Esophagus squamous epithelium (tissue), 5 donors: ENCODE measurements at regions not wholly inside any gene's neighbourhood (a gene's known extent, or its start where the extent isn't known, plus 50 kb on each side); places are given as distances from the start of the nearest gene placed in this dataset.

ENCODE experiments used
- DNase-seq: peaks from one replicate; lab custom pipeline; 2025; lab: John Stamatoyannopoulos, UW
- H3K27ac ChIP-seq, 4 donors: fragments of 200-600 bp; sonication (generic); one replicate each; pipeline ENCODE4 v1.5.1; 2016 to 2019; ENCODE audit warnings: mild to moderate bottlenecking in 1 of 4
- H3K27me3 ChIP-seq, 4 donors: fragments of 200-600 bp; sonication (generic); 1 replicate in 3 of 4; 2 replicates in 1 of 4; pipeline versions ENCODE4 v1.5.1 to v1.6.0; 2017 to 2021; ENCODE audit warnings: antibody characterized with exemption in 1 of 4
- H3K36me3 ChIP-seq, 3 donors: fragments of 200-600 bp; sonication (generic); one replicate each; pipeline ENCODE4 v1.5.1; 2016 to 2019
- H3K4me1 ChIP-seq, 3 donors: fragments of 200-600 bp; sonication (generic); one replicate each; pipeline ENCODE4 v1.5.1; 2017 to 2019
- H3K4me3 ChIP-seq, 4 donors: fragments of 200-600 bp; sonication (generic); 1 replicate in 3 of 4; 2 replicates in 1 of 4; pipeline ENCODE4 v1.5.1; 2016 to 2019; ENCODE audit warnings: mild to moderate bottlenecking in 2 of 4, moderate library complexity in 1 of 4
- H3K9me3 ChIP-seq, 3 donors: fragments of 200-600 bp; sonication (generic); one replicate each; pipeline ENCODE4 v1.5.1; 2016 to 2019
- POLR2A ChIP-seq, 4 donors: fragments of 450-650 bp; IDR thresholded peaks; one replicate each; pipeline ENCODE4 v1.6.1; 2017; ENCODE audit warnings: antibody characterized with exemption in 4 of 4, mild to moderate bottlenecking in 4 of 4, moderate library complexity in 3 of 4
- WGBS, 2 donors: methylation state at CpG; one replicate each; pipeline ENCODE4 v1.1.5; 2018; 5-methylcytosine and 5-hydroxymethylcytosine counted together
- intact Hi-C: fragments of 100-400 bp; cut with DNase I; formaldehyde crosslinking; loops from one replicate; pipeline ENCODE4 v1.15.0; 2022
- TF ChIP-seq, protein P1 (sequence below), 6 experiments: fragments of 450-650 bp in 4 of 6; fragments of 200-600 bp in 2 of 6; sonication (generic) in 2 of 6; IDR thresholded peaks; one replicate each; pipeline ENCODE4 v1.5.1; 2016 to 2019; ENCODE audit warnings: antibody characterized with exemption in 6 of 6, mild to moderate bottlenecking in 4 of 6, moderate library complexity in 4 of 6
- donor health status: DM: yes; HTN: yes; CAD: no.

DNA sequence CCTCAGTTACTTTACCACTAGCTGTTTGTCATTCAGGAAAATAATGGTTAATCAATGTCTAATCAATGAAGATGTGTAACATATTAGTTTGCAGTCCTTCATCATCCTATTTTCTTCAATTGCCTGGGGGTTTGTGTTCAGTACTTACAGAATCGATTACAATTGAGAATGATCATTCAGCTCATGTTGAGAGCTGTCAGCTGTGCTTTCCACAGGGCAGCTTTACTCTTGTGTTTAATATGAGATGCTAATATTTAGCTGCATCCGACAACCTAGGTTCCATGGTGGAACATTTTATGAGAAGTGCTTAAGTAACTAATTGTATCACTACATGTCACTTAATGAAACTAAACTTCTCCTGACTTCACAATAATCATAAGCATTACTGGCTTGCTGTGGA is 191.9 kb downstream of the GRB14 start:
- no peaks in the 10 kb centered on the region for H3K36me3 ChIP-seq
- 40 to 59% methylated on average over 2 of the region's 2 CpGs for WGBS, 2 donors
- H3K27me3 ChIP-seq = no peaks in the 10 kb centered on the region
- H3K4me1 ChIP-seq = no peaks in the 10 kb centered on the region
- no peaks in the 10 kb centered on the region for H3K9me3 ChIP-seq
- DNase-seq = no peak
- intact Hi-C loops = no loop called here
- no peak for TF ChIP-seq POLR2A (IDR thresholded peaks at IDR 0.05)
- TF ChIP-seq, protein P1, sequence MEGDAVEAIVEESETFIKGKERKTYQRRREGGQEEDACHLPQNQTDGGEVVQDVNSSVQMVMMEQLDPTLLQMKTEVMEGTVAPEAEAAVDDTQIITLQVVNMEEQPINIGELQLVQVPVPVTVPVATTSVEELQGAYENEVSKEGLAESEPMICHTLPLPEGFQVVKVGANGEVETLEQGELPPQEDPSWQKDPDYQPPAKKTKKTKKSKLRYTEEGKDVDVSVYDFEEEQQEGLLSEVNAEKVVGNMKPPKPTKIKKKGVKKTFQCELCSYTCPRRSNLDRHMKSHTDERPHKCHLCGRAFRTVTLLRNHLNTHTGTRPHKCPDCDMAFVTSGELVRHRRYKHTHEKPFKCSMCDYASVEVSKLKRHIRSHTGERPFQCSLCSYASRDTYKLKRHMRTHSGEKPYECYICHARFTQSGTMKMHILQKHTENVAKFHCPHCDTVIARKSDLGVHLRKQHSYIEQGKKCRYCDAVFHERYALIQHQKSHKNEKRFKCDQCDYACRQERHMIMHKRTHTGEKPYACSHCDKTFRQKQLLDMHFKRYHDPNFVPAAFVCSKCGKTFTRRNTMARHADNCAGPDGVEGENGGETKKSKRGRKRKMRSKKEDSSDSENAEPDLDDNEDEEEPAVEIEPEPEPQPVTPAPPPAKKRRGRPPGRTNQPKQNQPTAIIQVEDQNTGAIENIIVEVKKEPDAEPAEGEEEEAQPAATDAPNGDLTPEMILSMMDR (IDR thresholded peaks at IDR 0.05) = no peak
- H3K4me3 ChIP-seq = no peak overlapping the region
- no peak overlapping the region for H3K27ac ChIP-seq

DNA sequence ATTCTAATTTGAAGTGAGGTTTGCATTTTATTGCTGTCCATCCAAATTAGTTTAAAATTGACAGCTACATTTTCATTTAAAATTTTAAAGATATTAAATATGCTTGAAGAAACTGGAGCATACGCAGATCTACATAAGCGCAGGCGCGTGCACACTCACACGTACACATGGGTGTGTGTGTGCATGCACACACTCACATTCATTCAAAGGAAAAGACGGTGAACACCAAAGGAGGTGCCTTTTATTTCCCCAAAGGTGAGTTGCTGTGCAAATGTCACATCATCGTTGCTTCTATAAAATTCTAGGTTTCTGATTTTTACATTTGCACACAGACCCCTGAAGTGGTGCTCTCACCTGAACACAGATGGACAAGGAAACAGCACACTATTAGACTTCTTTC is 194.2 kb downstream of the GRB14 start:
- no peak for TF ChIP-seq POLR2A (IDR thresholded peaks at IDR 0.05)
- TF ChIP-seq, protein P1 (IDR thresholded peaks at IDR 0.05) = no peak

DNA sequence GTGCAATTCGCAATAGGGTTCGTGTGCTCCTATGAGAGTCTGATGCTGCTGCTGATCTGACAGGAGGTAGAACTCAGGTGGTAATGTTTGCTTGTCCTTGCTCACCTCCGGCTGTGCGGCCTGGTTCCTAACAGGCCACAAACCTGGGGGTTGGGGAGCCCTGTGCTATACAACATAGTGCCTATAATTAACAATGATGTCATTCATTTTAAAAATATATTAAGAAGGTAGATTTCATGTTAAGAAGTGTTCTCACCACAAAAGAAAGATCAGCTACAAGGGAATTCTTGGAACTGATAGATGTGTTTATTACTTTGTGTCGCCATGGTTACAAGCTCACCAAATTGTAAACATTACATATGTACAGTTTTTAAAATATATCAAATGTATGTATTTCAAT is 200.5 kb downstream of the GRB14 start:
- no peak for DNase-seq
- Histone ChIP-seq H3K27me3 (no peaks in the 10 kb centered on the region), H3K36me3 (no peaks in the 10 kb centered on the region), H3K4me3 (no peak overlapping the region), H3K4me1 (no peaks in the 10 kb centered on the region), H3K9me3 (no peaks in the 10 kb centered on the region), H3K27ac (no peak overlapping the region)
- WGBS, 2 donors = 89 to 93% methylated on average over 5 of the region's 5 CpGs
- no peak for TF ChIP-seq POLR2A (IDR thresholded peaks at IDR 0.05)
- TF ChIP-seq, protein P1 (IDR thresholded peaks at IDR 0.05) = no peak
- intact Hi-C loops = no loop called here

More for the DNA sequence above, 194.2 kb downstream of the GRB14 start:
- WGBS, 2 donors = 89 to 96% methylated on average over 7 of the region's 7 CpGs
- no peaks in the 10 kb centered on the region for H3K27me3 ChIP-seq
- no peaks in the 10 kb centered on the region for H3K36me3 ChIP-seq
- intact Hi-C loops = no loop called here
- H3K4me1 ChIP-seq = no peaks in the 10 kb centered on the region
- no peak overlapping the region for H3K27ac ChIP-seq
- DNase-seq = no peak
- H3K4me3 ChIP-seq = no peak overlapping the region
- no peaks in the 10 kb centered on the region for H3K9me3 ChIP-seq

DNA sequence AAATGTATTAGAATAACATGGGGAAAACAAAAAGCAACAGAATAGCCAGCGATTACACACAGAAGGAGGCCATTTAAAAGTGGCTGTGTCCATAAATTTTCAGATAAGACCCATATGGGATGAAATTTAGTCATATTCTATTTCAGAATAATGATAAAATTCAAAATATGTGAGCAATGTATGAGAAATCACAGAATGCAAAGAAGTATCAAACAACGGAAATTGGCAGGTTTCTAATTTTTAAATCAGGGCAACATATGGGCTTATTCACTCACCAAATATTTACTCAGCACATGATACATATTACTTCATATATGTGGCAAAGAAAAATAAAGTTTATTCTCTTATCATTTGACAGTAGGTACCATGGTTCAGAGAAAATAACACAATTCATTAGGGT is 208.5 kb downstream of the GRB14 start:
- Histone ChIP-seq H3K27me3 (no peaks in the 10 kb centered on the region), H3K36me3 (no peaks in the 10 kb centered on the region), H3K4me3 (no peak overlapping the region), H3K27ac (no peak overlapping the region), H3K4me1 (no peaks in the 10 kb centered on the region), H3K9me3 (no peaks in the 10 kb centered on the region)
- no peak for DNase-seq
- TF ChIP-seq, protein P1 (IDR thresholded peaks at IDR 0.05) = no peak
- no peak for TF ChIP-seq POLR2A (IDR thresholded peaks at IDR 0.05)
- intact Hi-C loops = no loop called here
- 65 to 79% methylated on average over 2 of the region's 2 CpGs for WGBS, 2 donors

DNA sequence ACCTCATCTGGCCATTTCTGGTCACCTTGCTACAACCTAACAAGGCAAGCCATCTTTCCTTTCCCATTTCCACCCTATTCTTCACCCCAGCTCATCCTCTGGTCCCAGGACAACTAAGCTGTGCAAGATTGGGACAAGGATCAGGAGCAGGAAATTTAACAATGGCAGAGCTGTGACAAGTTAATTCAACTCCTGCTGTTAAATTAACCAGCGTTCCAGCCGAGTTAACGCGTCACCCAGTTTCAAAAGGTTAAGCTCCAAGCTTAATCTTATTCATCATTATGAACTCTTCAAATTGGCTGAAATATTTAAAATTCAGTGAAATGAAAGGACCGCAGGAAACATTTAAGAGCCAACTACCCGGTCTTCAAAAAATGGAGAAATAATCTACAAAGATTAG is 231.9 kb downstream of the GRB14 start:
- intact Hi-C loops = no loop called here
- no peaks in the 10 kb centered on the region for H3K36me3 ChIP-seq
- H3K4me1 ChIP-seq = peaks cover 0 to 7% (median 0%) of the 10 kb centered on the region in 3 donors
- no peak for DNase-seq
- H3K4me3 ChIP-seq = no peak overlapping the region
- no peaks in the 10 kb centered on the region for H3K9me3 ChIP-seq
- no peaks in the 10 kb centered on the region for H3K27me3 ChIP-seq
- TF ChIP-seq, protein P1 (IDR thresholded peaks at IDR 0.05) = no peak
- TF ChIP-seq POLR2A (IDR thresholded peaks at IDR 0.05) = no peak
- no peak overlapping the region for H3K27ac ChIP-seq
- WGBS, 2 donors = 56 to 70% methylated on average over 6 of the region's 6 CpGs
